SK-N-SH (cell line): ENCODE measurements at regions not wholly inside any gene's neighbourhood (a gene's known extent, or its start where the extent isn't known, plus 50 kb on each side); places are given as distances from the start of the nearest gene placed in this dataset.

Source experiments
- CTCF ChIA-PET: fragments of 300-600, 350-600 bp; formaldehyde crosslinking; extraction: SDS; loops from one replicate; lab custom pipeline; 2021; lab: Yijun Ruan, JAX
- POLR2A ChIA-PET: fragments of 350-600 bp; sonication (Branson Sonifier 250); formaldehyde crosslinking; extraction: SDS; loops from one replicate; lab custom pipeline; 2020; ENCODE audit warnings: antibody characterized with exemption, inconsistent platforms; lab: Yijun Ruan, JAX
- DNase-seq: peaks from one replicate; pipeline ENCODE4 v3.0.0; 2012
- H2AFZ ChIP-seq: fragments of 200-600 bp; sonication (generic); 2 replicates; pipeline ENCODE4 v1.8.1; 2016; ENCODE audit warnings: antibody characterized with exemption, mild to moderate bottlenecking, low read depth
- H3F3A ChIP-seq: fragments of 200-600 bp; sonication (generic); replicated peaks from 2 replicates; pipeline ENCODE3; 2016; ENCODE audit warnings: antibody characterized with exemption, mild to moderate bottlenecking; ENCODE audit not compliant: insufficient read depth
- H3K27ac ChIP-seq, 2 experiments: fragments of 200-500 bp in 1 of 2; fragments of 200-600 bp in 1 of 2; sonication (Bioruptor generic) in 1 of 2; sonication (generic), shearing (Covaris generic) in 1 of 2; 2 replicates each; pipeline versions ENCODE4 v1.5.1 to v1.6.1; 2014 to 2016; ENCODE audit warnings: low read depth in 2 of 2, inconsistent platforms in 1 of 2, low read length in 1 of 2, mild to moderate bottlenecking in 1 of 2, mixed read lengths in 1 of 2
- H3K27me3 ChIP-seq: fragments of 200-600 bp; sonication (generic), shearing (Covaris generic); 2 replicates; pipeline ENCODE4 v1.6.1; 2016; ENCODE audit warnings: mixed run types; ENCODE audit not compliant: insufficient read depth
- H3K36me3 ChIP-seq, 2 experiments: fragments of 200-500 bp in 1 of 2; fragments of 200-600 bp in 1 of 2; sonication (Bioruptor generic) in 1 of 2; sonication (generic) in 1 of 2; replicated peaks in 1 of 2; 2 replicates each; pipeline versions ENCODE3 to v1.5.1; 2014 to 2016; ENCODE audit warnings: low read length in 1 of 2, mild to moderate bottlenecking in 1 of 2; ENCODE audit not compliant: insufficient read depth in 2 of 2, control insufficient read depth in 1 of 2
- H3K4me1 ChIP-seq, 2 experiments: fragments of 200-500 bp in 1 of 2; fragments of 200-600 bp in 1 of 2; sonication (Bioruptor generic) in 1 of 2; sonication (generic), shearing (Covaris generic) in 1 of 2; 2 replicates each; pipeline versions ENCODE4 v1.5.1 to v1.6.1; 2014 to 2016; ENCODE audit warnings: low read depth in 1 of 2, low read length in 1 of 2, mixed run types in 1 of 2; ENCODE audit not compliant: insufficient read depth in 2 of 2, control insufficient read depth in 1 of 2
- H3K4me2 ChIP-seq: fragments of 200-600 bp; sonication (generic), shearing (Covaris generic); 2 replicates; pipeline ENCODE4 v1.6.1; 2017; ENCODE audit warnings: mixed run types
- H3K4me3 ChIP-seq, 2 experiments: fragments of 200-500 bp in 1 of 2; fragments of 200-600 bp in 1 of 2; sonication (Bioruptor generic) in 1 of 2; sonication (generic), shearing (Covaris generic) in 1 of 2; 2 replicates each; pipeline versions ENCODE4 v1.5.1 to v1.8.1; 2014 to 2016; ENCODE audit warnings: low read depth in 2 of 2, inconsistent platforms in 1 of 2, low read length in 1 of 2, mild to moderate bottlenecking in 1 of 2, mixed read lengths in 1 of 2, moderate library complexity in 1 of 2
- H3K79me2 ChIP-seq: fragments of 200-600 bp; sonication (generic); 2 replicates; pipeline ENCODE4 v1.8.1; 2017; ENCODE audit warnings: mild to moderate bottlenecking; ENCODE audit not compliant: insufficient read depth
- H3K9ac ChIP-seq: fragments of 200-600 bp; sonication (generic); 2 replicates; pipeline ENCODE4 v1.6.1; 2017; ENCODE audit warnings: mixed run types
- H3K9me2 ChIP-seq: fragments of 200-600 bp; sonication (generic); 2 replicates; pipeline ENCODE4 v1.6.1; 2017; ENCODE audit warnings: mixed run types
- H3K9me3 ChIP-seq: fragments of 200-600 bp; sonication (generic); 2 replicates; pipeline ENCODE4 v1.6.1; 2017; ENCODE audit warnings: mixed run types, mild to moderate bottlenecking, moderate library complexity
- H4K20me1 ChIP-seq: fragments of 200-600 bp; sonication (generic); 2 replicates; pipeline ENCODE4 v1.6.1; 2017; ENCODE audit warnings: mild to moderate bottlenecking, mixed run types; ENCODE audit not compliant: insufficient read depth
- CHD2 ChIP-seq: fragments of 150-350 bp; IDR thresholded peaks from 2 replicates; pipeline ENCODE4 v1.6.1; 2018; ENCODE audit warnings: low read length; ENCODE audit not compliant: partially characterized antibody
- ELF1 ChIP-seq: IDR thresholded peaks from 2 replicates; pipeline ENCODE4 v1.4.0; 2012
- EP300 ChIP-seq, 2 experiments: IDR thresholded peaks; 2 replicates each; pipeline versions ENCODE4 v1.4.0 to v1.6.1; 2012; ENCODE audit warnings: borderline replicate concordance in 1 of 2, low read depth in 1 of 2, low read length in 1 of 2
- EZH2phosphoT487 ChIP-seq: fragments of 200-600 bp; sonication (generic); IDR thresholded peaks from 2 replicates; pipeline ENCODE4 v1.6.1; 2017; ENCODE audit warnings: low read depth, mixed run types, mild to moderate bottlenecking, antibody characterized with exemption, moderate library complexity, borderline replicate concordance
- FOSL2 ChIP-seq: IDR thresholded peaks from 2 replicates; pipeline ENCODE4 v1.4.0; 2012; ENCODE audit warnings: low read depth, mild to moderate bottlenecking, moderate library complexity, borderline replicate concordance
- FOXJ3 ChIP-seq: sonication (generic); formaldehyde crosslinking; IDR thresholded peaks from 2 replicates; pipeline ENCODE4 v1.5.1; 2020; ENCODE audit warnings: mild to moderate bottlenecking, missing genetic modification reagents
- FOXM1 ChIP-seq: IDR thresholded peaks from 2 replicates; pipeline ENCODE4 v1.4.0; 2012; ENCODE audit warnings: low read depth, mild to moderate bottlenecking
- GABPA ChIP-seq: IDR thresholded peaks from 2 replicates; pipeline ENCODE4 v1.4.0; 2012; ENCODE audit warnings: low read depth, mild to moderate bottlenecking
- IRF3 ChIP-seq: fragments of 150-350 bp; IDR thresholded peaks from 2 replicates; pipeline ENCODE4 v1.6.1; 2016; ENCODE audit warnings: mild to moderate bottlenecking, low read depth, low read length
- JUND ChIP-seq: IDR thresholded peaks from 2 replicates; pipeline ENCODE4 v1.4.0; 2012
- NFIC ChIP-seq: IDR thresholded peaks from 2 replicates; pipeline ENCODE4 v1.4.0; 2012; ENCODE audit warnings: borderline replicate concordance
- NRF1 ChIP-seq: IDR thresholded peaks from 2 replicates; pipeline ENCODE4 v1.6.1; 2012; ENCODE audit warnings: low read depth, mild to moderate bottlenecking, low read length
- POLR2AphosphoS5 ChIP-seq: IDR thresholded peaks from 2 replicates; pipeline ENCODE4 v1.6.1; 2012; ENCODE audit warnings: low read depth, low read length
- REST ChIP-seq: IDR thresholded peaks from 2 replicates; pipeline ENCODE4 v1.6.1; 2012; ENCODE audit warnings: mild to moderate bottlenecking, low read depth, low read length, moderate library complexity
- RXRA ChIP-seq: IDR thresholded peaks from 2 replicates; pipeline ENCODE4 v1.4.0; 2012; ENCODE audit warnings: low read depth, mild to moderate bottlenecking, borderline replicate concordance
- SIN3A ChIP-seq: IDR thresholded peaks from 2 replicates; pipeline ENCODE4 v1.6.1; 2012; ENCODE audit warnings: low read depth, mild to moderate bottlenecking, low read length, moderate library complexity, borderline replicate concordance
- SMC3 ChIP-seq: IDR thresholded peaks from 2 replicates; pipeline ENCODE4 v1.6.1; 2012; ENCODE audit warnings: low read depth, low read length, improper control_type of control experiment
- TAF1 ChIP-seq: IDR thresholded peaks from 2 replicates; pipeline ENCODE4 v1.6.1; 2012; ENCODE audit warnings: low read depth, mild to moderate bottlenecking, low read length, moderate library complexity, borderline replicate concordance
- TEAD4 ChIP-seq: IDR thresholded peaks from 2 replicates; pipeline ENCODE4 v1.4.0; 2012; ENCODE audit warnings: mild to moderate bottlenecking, borderline replicate concordance; ENCODE audit not compliant: insufficient read depth
- WGBS: methylation state at CpG from one replicate; pipeline ENCODE4 v1.1.6; 2017; ENCODE audit warnings: low lambda C conversion rate; 5-methylcytosine and 5-hydroxymethylcytosine counted together
- TF ChIP-seq, protein P1 (sequence below): fragments of 200-600 bp; sonication (generic); IDR thresholded peaks from 2 replicates; pipeline ENCODE4 v1.6.1; 2017; ENCODE audit warnings: antibody characterized with exemption, mild to moderate bottlenecking, moderate library complexity

DNA sequence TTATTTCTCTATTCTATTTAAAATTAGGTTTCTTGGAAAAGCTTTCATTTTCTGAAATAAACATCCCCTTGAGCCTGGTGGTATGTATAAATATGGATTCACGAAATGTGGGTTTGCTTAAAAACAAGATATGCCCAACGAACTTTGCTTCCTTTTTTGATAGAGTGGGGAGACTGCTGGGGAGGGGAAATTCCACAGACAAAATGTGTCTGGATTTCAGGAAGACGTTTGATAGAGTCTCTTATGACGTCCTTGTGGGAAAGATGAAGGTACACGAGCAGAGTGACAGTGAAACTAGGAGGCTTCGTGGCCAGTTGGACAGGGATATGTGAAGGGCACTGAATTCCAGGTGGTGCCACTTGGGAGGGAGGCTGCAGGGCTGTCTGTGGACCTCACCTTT lies 84.5 kb upstream of the RPS23 start:
- no peak overlapping the region for H2AFZ ChIP-seq
- DNase-seq: no peak
- CTCF ChIA-PET: interaction anchor here (0.9 to 1.6 kb wide), 4 partner anchors 9 to 1111 kb away, joined by 3 to 5 read pairs (median 4); no protein-coding TSS in a partner anchor

DNA sequence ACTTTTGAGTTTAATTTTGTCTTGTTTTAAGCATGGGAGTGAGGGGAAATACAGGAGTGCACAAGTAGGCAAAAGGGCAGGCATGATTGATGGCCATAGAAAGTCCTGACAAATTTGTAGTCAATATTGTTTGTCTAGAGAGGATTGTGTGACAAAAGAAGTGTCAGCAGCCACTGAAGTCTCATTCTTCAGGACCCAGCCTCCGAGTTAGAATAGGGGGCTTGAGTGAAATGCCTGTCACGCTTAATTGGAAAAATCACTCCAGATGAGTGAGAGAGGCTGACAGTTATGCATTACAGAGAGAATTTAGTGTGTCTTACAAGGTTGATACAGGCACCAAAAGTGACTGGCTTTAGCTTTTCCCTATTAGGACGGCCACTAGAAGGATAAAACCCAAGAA lies 81.9 kb upstream of the RPS23 start:
- Histone ChIP-seq H3K9ac (no peak overlapping the region), H3K79me2 (no peaks in the 10 kb centered on the region), H3K4me2 (no peak overlapping the region), H3K9me2 (no peaks in the 10 kb centered on the region), H3K9me3 (no peaks in the 10 kb centered on the region), H4K20me1 (no peaks in the 10 kb centered on the region), H3K36me3 (no peaks in the 10 kb centered on the region), H3K4me3 (no peak overlapping the region), H3F3A (peaks cover 24% of the 10 kb centered on the region), H2AFZ (no peak overlapping the region), H3K27me3 (no peaks in the 10 kb centered on the region), H3K27ac (no peak overlapping the region), H3K4me1 (peaks cover 0 to 12% of the 10 kb centered on the region in 2 experiments; a peak in 2 of 4 replicates)
- ChIA-PET CTCF (interaction anchor here (1.1 to 1.7 kb wide), 3 partner anchors 8 to 281 kb away, joined by 3 to 5 read pairs (median 4); no protein-coding TSS in a partner anchor), POLR2A (no interaction called here)
- TF ChIP-seq TAF1: no peak
- TF ChIP-seq POLR2AphosphoS5: no peak
- no peak for TF ChIP-seq FOSL2
- TF ChIP-seq ELF1: no peak
- TF ChIP-seq JUND: no peak
- no peak for TF ChIP-seq SIN3A
- no peak for TF ChIP-seq SMC3
- no peak for TF ChIP-seq IRF3
- TF ChIP-seq, protein P1, sequence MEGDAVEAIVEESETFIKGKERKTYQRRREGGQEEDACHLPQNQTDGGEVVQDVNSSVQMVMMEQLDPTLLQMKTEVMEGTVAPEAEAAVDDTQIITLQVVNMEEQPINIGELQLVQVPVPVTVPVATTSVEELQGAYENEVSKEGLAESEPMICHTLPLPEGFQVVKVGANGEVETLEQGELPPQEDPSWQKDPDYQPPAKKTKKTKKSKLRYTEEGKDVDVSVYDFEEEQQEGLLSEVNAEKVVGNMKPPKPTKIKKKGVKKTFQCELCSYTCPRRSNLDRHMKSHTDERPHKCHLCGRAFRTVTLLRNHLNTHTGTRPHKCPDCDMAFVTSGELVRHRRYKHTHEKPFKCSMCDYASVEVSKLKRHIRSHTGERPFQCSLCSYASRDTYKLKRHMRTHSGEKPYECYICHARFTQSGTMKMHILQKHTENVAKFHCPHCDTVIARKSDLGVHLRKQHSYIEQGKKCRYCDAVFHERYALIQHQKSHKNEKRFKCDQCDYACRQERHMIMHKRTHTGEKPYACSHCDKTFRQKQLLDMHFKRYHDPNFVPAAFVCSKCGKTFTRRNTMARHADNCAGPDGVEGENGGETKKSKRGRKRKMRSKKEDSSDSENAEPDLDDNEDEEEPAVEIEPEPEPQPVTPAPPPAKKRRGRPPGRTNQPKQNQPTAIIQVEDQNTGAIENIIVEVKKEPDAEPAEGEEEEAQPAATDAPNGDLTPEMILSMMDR: no peak
- TF ChIP-seq FOXJ3 (CRISPR knock-in tag): no peak
- TF ChIP-seq EZH2phosphoT487: no peak
- no peak for TF ChIP-seq EP300 (IDR thresholded peaks at IDR 0.05; ENCODE audit: borderline replicate concordance in 1 of 2, low read depth in 1 of 2, low read length in 1 of 2)
- TF ChIP-seq NFIC: no peak
- 87% methylated on average over 3 of the region's 3 CpGs for WGBS
- DNase-seq: no peak

More for the DNA sequence above, 84.5 kb upstream of the RPS23 start:
- no peak overlapping the region for H3K9ac ChIP-seq
- 73% methylated on average over 6 of the region's 6 CpGs for WGBS
- H3K9me2 ChIP-seq: no peaks in the 10 kb centered on the region
- no peaks in the 10 kb centered on the region for H4K20me1 ChIP-seq
- no peaks in the 10 kb centered on the region for H3K79me2 ChIP-seq
- no peak overlapping the region for H3K27ac ChIP-seq
- no peak for TF ChIP-seq EP300 (IDR thresholded peaks at IDR 0.05; ENCODE audit: borderline replicate concordance in 1 of 2, low read depth in 1 of 2, low read length in 1 of 2)
- no peak for TF ChIP-seq RXRA
- no peak for TF ChIP-seq FOXM1
- no peak for TF ChIP-seq REST
- no peak for TF ChIP-seq GABPA
- no peak for TF ChIP-seq SIN3A
- no peak for TF ChIP-seq TEAD4
- no peak for TF ChIP-seq CHD2
- TF ChIP-seq NRF1: no peak
- POLR2A ChIA-PET: no interaction called here
- no peak overlapping the region for H3K4me3 ChIP-seq
- H3K36me3 ChIP-seq: no peaks in the 10 kb centered on the region
- H3F3A ChIP-seq: peaks cover 7% of the 10 kb centered on the region
- no peaks in the 10 kb centered on the region for H3K9me3 ChIP-seq
- no peak overlapping the region for H3K4me2 ChIP-seq
- no peaks in the 10 kb centered on the region for H3K27me3 ChIP-seq
- peaks cover 0 to 4% of the 10 kb centered on the region in 2 experiments; a peak in 2 of 4 replicates for H3K4me1 ChIP-seq
